Heart left ventricle (tissue), 13 donors: ENCODE measurements at regions not wholly inside any gene's neighbourhood (a gene's known extent, or its start where the extent isn't known, plus 50 kb on each side); places are given as distances from the start of the nearest gene placed in this dataset.

Source experiments
- CTCF ChIP-seq, 12 donors: fragments of 200-600 bp; sonication (generic) in 4 of 12; IDR thresholded peaks; one replicate each; pipeline versions ENCODE4 v1.5.0 to v1.8.0; 2018 to 2022; ENCODE audit warnings: antibody characterized with exemption in 12 of 12, mild to moderate bottlenecking in 5 of 12
- POLR2A ChIP-seq, 2 donors: fragments of 450-650 bp; IDR thresholded peaks; one replicate each; pipeline ENCODE4 v1.6.1; 2017; ENCODE audit warnings: antibody characterized with exemption in 2 of 2, mild to moderate bottlenecking in 2 of 2, moderate library complexity in 2 of 2
- donor health status: ischemic (EF 13 %, LVEDD 7.1; RV severe dilation, severe dysfunction).
- donor health status: DM: no; HTN: yes; CAD: no.
- donor health status: DM: no; HTN: no; CAD: no.
- donor health status: ischemic (EF 25% LVEDD 6.9; RV normal size, moderate dysfunction).
- donor health status: ischemic (EF 25% LVEDD 5.7; RV mildly dilated, moderate dysfunction).
- donor health status: ischemic (EF 35%, LVEDD 5.7; RV mildly dilated, moderate dysfunction).
- donor health status: nonischemic (EF 11% LVEDD 7.7; RV severe dilation, severe dysfunction).
- donor health status: DM: yes; HTN: yes; CAD: no.
- donor health status: PGD.
- donor health status: ischemic (EF 29% LVEDD 5.4; RV normal size, mild dysfunction).
- donor health status: nonischemic (EF 23%, LVEDD 6.1; RV moderate dilation, normal function).

DNA sequence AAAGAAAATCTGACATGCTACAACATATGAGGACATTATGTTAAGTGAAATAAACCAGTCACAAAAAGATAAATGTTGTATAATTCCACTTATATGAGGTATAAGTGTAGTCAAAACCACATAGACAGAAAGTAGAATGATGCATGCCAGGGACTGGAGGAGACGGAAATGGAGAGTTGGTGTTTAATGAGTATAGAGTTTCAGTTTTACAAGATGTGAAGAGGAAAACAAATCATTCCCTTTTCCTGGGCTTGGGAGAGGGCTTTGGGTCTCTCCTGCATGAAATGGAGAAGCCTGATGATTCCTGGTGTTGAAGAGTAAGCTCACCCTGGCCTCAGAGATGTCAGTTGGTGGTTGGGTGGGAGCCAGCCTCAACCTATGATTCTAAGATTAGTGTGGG, 158.4 kb upstream of the PLXNC1 start:
- TF ChIP-seq CTCF (IDR thresholded peaks at IDR 0.05) (no peak), POLR2A (IDR thresholded peaks at IDR 0.05) (no peak)
